Mucosa of descending colon (tissue), 3 donors: ENCODE measurements at regions not wholly inside any gene's neighbourhood (a gene's known extent, or its start where the extent isn't known, plus 50 kb on each side); places are given as distances from the start of the nearest gene placed in this dataset.

Experiments
- ATAC-seq: fragments of 200-7000 bp; cut with Tn5 transposase; one replicate; pipeline ENCODE4 v1.9.1; 2020; ENCODE audit warnings: mild to moderate bottlenecking, moderate library complexity
- DNase-seq, 3 donors: peaks; one replicate each; pipeline ENCODE4 v3.0.0-alpha.2; 2020
- H3K36me3 ChIP-seq: fragments of 200-600 bp; one replicate; pipeline ENCODE4 v1.8.0; 2021; ENCODE audit warnings: low read depth, mild to moderate bottlenecking
- H3K4me1 ChIP-seq: fragments of 200-600 bp; one replicate; pipeline ENCODE4 v1.8.0; 2021; ENCODE audit warnings: low read depth, mild to moderate bottlenecking
- H3K4me3 ChIP-seq: fragments of 200-600 bp; one replicate; pipeline ENCODE4 v1.8.0; 2021; ENCODE audit warnings: mild to moderate bottlenecking
- H3K9me3 ChIP-seq: fragments of 200-600 bp; one replicate; pipeline ENCODE4 v1.8.0; 2021; ENCODE audit warnings: mild to moderate bottlenecking
- CTCF ChIP-seq: fragments of 200-600 bp; IDR thresholded peaks from one replicate; pipeline ENCODE4 v1.8.0; 2022; ENCODE audit warnings: antibody characterized with exemption, mild to moderate bottlenecking
- intact Hi-C, 2 donors: fragments of 100-400 bp; cut with DNase I in 1 of 2; cut with micrococcal nuclease in 1 of 2; formaldehyde crosslinking; loops; one replicate each; pipeline versions ENCODE4 v1.11.0 to v1.11.1; 2022; cut with DNase I, micrococcal nuclease
- donor health status: DM: no; HTN: no; CAD: no; lungs with moderate emphysema.
- donor health status: DM: no; HTN: no; CAD: no.
- donor health status: DM: no; HTN: yes; CAD: no.

- Histone ChIP-seq H3K9me3 (no peaks in the 10 kb centered on the region), H3K4me3 (no peak overlapping the region), H3K36me3 (no peaks in the 10 kb centered on the region), H3K4me1 (peaks cover 9% of the 10 kb centered on the region)
- DNase-seq (peak in 1 of 3 donors; percentile 18), ATAC-seq (no peak)
- intact Hi-C loops = no loop called here
- no peak for TF ChIP-seq CTCF
Measured at GRCh38 chr2:120575966-120576365, 159.7 kb upstream of the GLI2 start.

GRCh38 chr2:120576509-120577474 is 158.9 kb upstream of the GLI2 start:
- no peak for TF ChIP-seq CTCF
- DNase-seq (peak in 2 of 3 donors; percentile 49 to 50), ATAC-seq (peak; percentile 77)
- no peak overlapping the region for H3K4me3 ChIP-seq
- no peaks in the 10 kb centered on the region for H3K36me3 ChIP-seq
- no peaks in the 10 kb centered on the region for H3K9me3 ChIP-seq
- intact Hi-C loops = no loop called here
- H3K4me1 ChIP-seq = peaks cover 9% of the 10 kb centered on the region

DNA sequence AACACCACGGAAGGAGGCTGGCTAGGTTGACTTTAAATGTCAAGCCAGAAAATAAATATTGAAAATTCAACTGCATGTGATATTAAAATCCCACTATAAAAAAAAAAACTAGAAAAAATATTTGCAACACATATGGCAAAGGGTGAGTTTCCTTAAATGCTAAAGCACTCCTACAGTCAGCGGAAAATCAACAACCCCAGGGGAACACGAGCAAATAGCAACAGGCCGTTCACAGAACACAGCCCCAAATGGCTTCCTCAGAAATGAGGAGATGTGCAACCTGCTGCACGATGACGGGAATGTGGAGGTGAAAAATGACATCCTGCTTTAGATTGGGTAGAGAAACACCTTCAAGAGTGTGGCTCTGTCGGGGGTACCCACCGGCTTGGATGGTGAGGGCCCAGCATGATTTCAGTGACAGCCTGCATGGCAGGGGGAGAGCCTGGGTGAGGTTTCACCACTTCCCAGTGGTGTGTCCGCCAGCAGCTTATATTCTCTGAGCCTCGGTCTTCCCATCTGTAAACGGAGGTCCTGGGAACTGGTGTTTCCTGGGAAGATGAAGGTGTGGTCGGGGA is 157.9 kb upstream of the GLI2 start:
- intact Hi-C loops = no loop called here
- no peak for TF ChIP-seq CTCF

GRCh38 chr2:120578576-120579352 is 156.9 kb upstream of the GLI2 start:
- H3K4me3 ChIP-seq = no peak overlapping the region
- H3K9me3 ChIP-seq = no peaks in the 10 kb centered on the region
- DNase-seq = no peak
- no peaks in the 10 kb centered on the region for H3K36me3 ChIP-seq
- H3K4me1 ChIP-seq = peaks cover 9% of the 10 kb centered on the region
- TF ChIP-seq CTCF = no peak
- intact Hi-C loops = no loop called here
- no peak for ATAC-seq

More for the DNA sequence above, 157.9 kb upstream of the GLI2 start:
- Histone ChIP-seq H3K4me1 (peaks cover 9% of the 10 kb centered on the region), H3K36me3 (no peaks in the 10 kb centered on the region), H3K4me3 (no peak overlapping the region), H3K9me3 (no peaks in the 10 kb centered on the region)
- DNase-seq (no peak), ATAC-seq (no peak)

- TF ChIP-seq CTCF = no peak
- intact Hi-C loops = no loop called here
- no peak overlapping the region for H3K4me3 ChIP-seq
- peaks cover 9% of the 10 kb centered on the region for H3K4me1 ChIP-seq
- H3K9me3 ChIP-seq = no peaks in the 10 kb centered on the region
- DNase-seq = no peak
- ATAC-seq = no peak
- H3K36me3 ChIP-seq = no peaks in the 10 kb centered on the region
Measured at GRCh38 chr2:120579916-120580685, 155.6 kb upstream of the GLI2 start.
